WTC11 (cell line): ENCODE measurements at regions not wholly inside any gene's neighbourhood (a gene's known extent, or its start where the extent isn't known, plus 50 kb on each side); places are given as distances from the start of the nearest gene placed in this dataset.

Source experiments
- ATAC-seq: fragments of 200-7000 bp; cut with Tn5 transposase; 2 replicates; pipeline ENCODE4 v1.10.0; 2021; ENCODE audit warnings: mild to moderate bottlenecking, moderate library complexity
- CTCF ChIA-PET: fragments of 300-600 bp; sonication (Branson Sonifier 250); formaldehyde crosslinking; loops from one replicate; lab custom pipeline; 2021; ENCODE audit warnings: antibody characterized with exemption; lab: Charles Lee
- POLR2A ChIA-PET: fragments of 350-600 bp; sonication (Branson Sonifier 250); formaldehyde crosslinking; loops from one replicate; lab custom pipeline; 2021; ENCODE audit warnings: antibody characterized with exemption; lab: Charles Lee
- DNase-seq: peaks from one replicate; pipeline ENCODE4 v3.0.0; 2021; ENCODE audit warnings: low spot score
- H3K27ac Mint-ChIP-seq: 2 replicates; pipeline ENCODE4 v1.8.0; 2021; ENCODE audit warnings: mixed read lengths
- H3K27me3 Mint-ChIP-seq: 2 replicates; pipeline ENCODE4 v1.8.0; 2021; ENCODE audit warnings: low read depth, mild to moderate bottlenecking, moderate library complexity, mixed read lengths
- H3K36me3 Mint-ChIP-seq: 2 replicates; pipeline ENCODE4 v1.8.0; 2021; ENCODE audit warnings: mixed read lengths
- H3K4me1 Mint-ChIP-seq: 2 replicates; pipeline ENCODE4 v1.8.0; 2022; ENCODE audit warnings: mixed read lengths
- H3K4me3 Mint-ChIP-seq: 2 replicates; pipeline ENCODE4 v1.8.0; 2021; ENCODE audit warnings: mild to moderate bottlenecking, moderate library complexity, mixed read lengths
- H3K9me3 Mint-ChIP-seq: 2 replicates; pipeline ENCODE4 v1.8.0; 2021; ENCODE audit warnings: mixed read lengths
- CDX4 ChIP-seq: fragments of 250-450 bp; sonication (Bioruptor Pico); IDR thresholded peaks from 2 replicates; pipeline ENCODE4 v1.9.0; 2021; ENCODE audit warnings: moderate library complexity, mild to moderate bottlenecking, inconsistent platforms, borderline replicate concordance
- CREB1 ChIP-seq: sonication (generic); formaldehyde crosslinking; IDR thresholded peaks from 2 replicates; pipeline ENCODE4 v1.8.0; 2023; ENCODE audit warnings: mild to moderate bottlenecking, missing genetic modification reagents
- CREM ChIP-seq: sonication (generic); formaldehyde crosslinking; IDR thresholded peaks from 2 replicates; pipeline ENCODE4 v1.8.1; 2022; ENCODE audit warnings: mild to moderate bottlenecking, missing genetic modification reagents, moderate library complexity
- MLX ChIP-seq: sonication (generic); formaldehyde crosslinking; IDR thresholded peaks from 2 replicates; pipeline ENCODE4 v1.8.1; 2023; ENCODE audit warnings: mild to moderate bottlenecking, missing genetic modification reagents, moderate library complexity
- ZNF281 ChIP-seq: sonication (generic); formaldehyde crosslinking; IDR thresholded peaks from 2 replicates; pipeline ENCODE4 v1.8.0; 2023; ENCODE audit warnings: mild to moderate bottlenecking, missing genetic modification reagents
- ZNF317 ChIP-seq: sonication (generic); formaldehyde crosslinking; IDR thresholded peaks from 2 replicates; pipeline ENCODE4 v1.8.1; 2023; ENCODE audit warnings: low read depth, mild to moderate bottlenecking, moderate library complexity, missing genetic modification reagents, borderline replicate concordance
- TF ChIP-seq, protein P1 (sequence below): sonication (generic); formaldehyde crosslinking; IDR thresholded peaks from 2 replicates; pipeline ENCODE4 v1.8.0; 2022; ENCODE audit warnings: missing genetic modification reagents
- TF ChIP-seq, protein P2 (sequence below): fragments of 200-600 bp; IDR thresholded peaks from 2 replicates; pipeline ENCODE4 v1.8.0; 2022; ENCODE audit warnings: antibody characterized with exemption

- no peaks in the 10 kb centered on the region for H3K27me3 Mint-ChIP-seq
- POLR2A ChIA-PET, result no interaction called here
- CTCF ChIA-PET, result interaction anchor here (1.2 kb wide), 2 partner anchors 19 to 170 kb away, joined by 3 read pairs; no protein-coding TSS in a partner anchor
- H3K4me1 Mint-ChIP-seq, result peaks cover 7% of the 10 kb centered on the region
- ATAC-seq (peak; percentile 74), DNase-seq (peak; percentile 86)
- H3K4me3 Mint-ChIP-seq, result no peak overlapping the region
- H3K36me3 Mint-ChIP-seq, result no peaks in the 10 kb centered on the region
- TF ChIP-seq MLX (CRISPR knock-in tag) (no peak), ZNF281 (CRISPR knock-in tag) (no peak)
- TF ChIP-seq, protein P1, sequence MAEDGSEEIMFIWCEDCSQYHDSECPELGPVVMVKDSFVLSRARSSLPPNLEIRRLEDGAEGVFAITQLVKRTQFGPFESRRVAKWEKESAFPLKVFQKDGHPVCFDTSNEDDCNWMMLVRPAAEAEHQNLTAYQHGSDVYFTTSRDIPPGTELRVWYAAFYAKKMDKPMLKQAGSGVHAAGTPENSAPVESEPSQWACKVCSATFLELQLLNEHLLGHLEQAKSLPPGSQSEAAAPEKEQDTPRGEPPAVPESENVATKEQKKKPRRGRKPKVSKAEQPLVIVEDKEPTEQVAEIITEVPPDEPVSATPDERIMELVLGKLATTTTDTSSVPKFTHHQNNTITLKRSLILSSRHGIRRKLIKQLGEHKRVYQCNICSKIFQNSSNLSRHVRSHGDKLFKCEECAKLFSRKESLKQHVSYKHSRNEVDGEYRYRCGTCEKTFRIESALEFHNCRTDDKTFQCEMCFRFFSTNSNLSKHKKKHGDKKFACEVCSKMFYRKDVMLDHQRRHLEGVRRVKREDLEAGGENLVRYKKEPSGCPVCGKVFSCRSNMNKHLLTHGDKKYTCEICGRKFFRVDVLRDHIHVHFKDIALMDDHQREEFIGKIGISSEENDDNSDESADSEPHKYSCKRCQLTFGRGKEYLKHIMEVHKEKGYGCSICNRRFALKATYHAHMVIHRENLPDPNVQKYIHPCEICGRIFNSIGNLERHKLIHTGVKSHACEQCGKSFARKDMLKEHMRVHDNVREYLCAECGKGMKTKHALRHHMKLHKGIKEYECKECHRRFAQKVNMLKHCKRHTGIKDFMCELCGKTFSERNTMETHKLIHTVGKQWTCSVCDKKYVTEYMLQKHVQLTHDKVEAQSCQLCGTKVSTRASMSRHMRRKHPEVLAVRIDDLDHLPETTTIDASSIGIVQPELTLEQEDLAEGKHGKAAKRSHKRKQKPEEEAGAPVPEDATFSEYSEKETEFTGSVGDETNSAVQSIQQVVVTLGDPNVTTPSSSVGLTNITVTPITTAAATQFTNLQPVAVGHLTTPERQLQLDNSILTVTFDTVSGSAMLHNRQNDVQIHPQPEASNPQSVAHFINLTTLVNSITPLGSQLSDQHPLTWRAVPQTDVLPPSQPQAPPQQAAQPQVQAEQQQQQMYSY (CRISPR knock-in tag), result no peak
- TF ChIP-seq, protein P2, sequence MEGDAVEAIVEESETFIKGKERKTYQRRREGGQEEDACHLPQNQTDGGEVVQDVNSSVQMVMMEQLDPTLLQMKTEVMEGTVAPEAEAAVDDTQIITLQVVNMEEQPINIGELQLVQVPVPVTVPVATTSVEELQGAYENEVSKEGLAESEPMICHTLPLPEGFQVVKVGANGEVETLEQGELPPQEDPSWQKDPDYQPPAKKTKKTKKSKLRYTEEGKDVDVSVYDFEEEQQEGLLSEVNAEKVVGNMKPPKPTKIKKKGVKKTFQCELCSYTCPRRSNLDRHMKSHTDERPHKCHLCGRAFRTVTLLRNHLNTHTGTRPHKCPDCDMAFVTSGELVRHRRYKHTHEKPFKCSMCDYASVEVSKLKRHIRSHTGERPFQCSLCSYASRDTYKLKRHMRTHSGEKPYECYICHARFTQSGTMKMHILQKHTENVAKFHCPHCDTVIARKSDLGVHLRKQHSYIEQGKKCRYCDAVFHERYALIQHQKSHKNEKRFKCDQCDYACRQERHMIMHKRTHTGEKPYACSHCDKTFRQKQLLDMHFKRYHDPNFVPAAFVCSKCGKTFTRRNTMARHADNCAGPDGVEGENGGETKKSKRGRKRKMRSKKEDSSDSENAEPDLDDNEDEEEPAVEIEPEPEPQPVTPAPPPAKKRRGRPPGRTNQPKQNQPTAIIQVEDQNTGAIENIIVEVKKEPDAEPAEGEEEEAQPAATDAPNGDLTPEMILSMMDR, result peak; percentile 62
- H3K9me3 Mint-ChIP-seq, result peaks cover 14% of the 10 kb centered on the region
- peak overlapping the region; percentile 82 for H3K27ac Mint-ChIP-seq
Observed at GRCh38 chr14:86654558-86655184, 1124.7 kb downstream of the FLRT2 start.

- TF ChIP-seq CREB1 (CRISPR knock-in tag), result no peak
- TF ChIP-seq CDX4, result no peak
- no peak for TF ChIP-seq CREM (CRISPR knock-in tag)
- DNase-seq, result no peak
- no peaks in the 10 kb centered on the region; the same call in 1 of the 2 replicates for H3K27me3 Mint-ChIP-seq
- POLR2A ChIA-PET, result no interaction called here
- peaks cover 7% of the 10 kb centered on the region for H3K4me1 Mint-ChIP-seq
- H3K4me3 Mint-ChIP-seq, result no peak overlapping the region
- peaks cover 31% of the 10 kb centered on the region for H3K9me3 Mint-ChIP-seq
- CTCF ChIA-PET, result no interaction called here
- ATAC-seq, result no peak
- H3K27ac Mint-ChIP-seq, result no peak overlapping the region
- no peaks in the 10 kb centered on the region for H3K36me3 Mint-ChIP-seq
Observed at GRCh38 chr14:86652526-86652925, 1122.6 kb downstream of the FLRT2 start.

- Mint-ChIP-seq H3K4me3 (no peak overlapping the region), H3K27me3 (no peaks in the 10 kb centered on the region; the same call in 1 of the 2 replicates), H3K9me3 (peaks cover 46% of the 10 kb centered on the region), H3K4me1 (no peaks in the 10 kb centered on the region)
- peak; percentile 87 for ATAC-seq
- DNase-seq, result no peak
- POLR2A ChIA-PET, result interaction anchor here (0.6 kb wide), 1 partner anchor 837 kb away, joined by 3 read pairs; no protein-coding TSS in a partner anchor
- TF ChIP-seq, protein P2, result 0 out of 2 replicates have a peak, but pooled peaks have one; percentile 28
- no peak for TF ChIP-seq ZNF317 (CRISPR knock-in tag)
- TF ChIP-seq, all 79 proteins: peak for 1
- H3K27ac Mint-ChIP-seq, result no peak overlapping the region
- CTCF ChIA-PET, result interaction anchor here (1.5 kb wide), 1 partner anchor 162 kb away, joined by 3 read pairs; no protein-coding TSS in a partner anchor
- peaks cover 5% of the 10 kb centered on the region for H3K36me3 Mint-ChIP-seq
Observed at GRCh38 chr14:86646696-86647690, 1117.0 kb downstream of the FLRT2 start.
